ENCODE measurements at regions not wholly inside any gene's neighbourhood (a gene's known extent, or its start where the extent isn't known, plus 50 kb on each side); places are given as distances from the start of the nearest gene placed in this dataset.

- Histone ChIP-seq H3K9me3 (ENCODE audit: control insufficient read depth in 4 of 4, insufficient read depth in 3 of 4, low read length in 3 of 4) (no peaks in the 10 kb centered on the region), H3K4me3 (no peak overlapping the region), H3K27ac (ENCODE audit: low read depth in 1 of 2, low read length in 1 of 2) (no peak overlapping the region), H3K9ac (ENCODE audit: insufficient read depth in 1 of 2, low read length in 2 of 2) (no peak overlapping the region), H3K4me1 (ENCODE audit: control insufficient read depth in 5 of 5, insufficient read depth in 5 of 5, low read length in 5 of 5) (no peaks in the 10 kb centered on the region), H3K36me3 (ENCODE audit: control insufficient read depth in 4 of 4, insufficient read depth in 4 of 4, low read length in 4 of 4) (no peaks in the 10 kb centered on the region), H3K27me3 (ENCODE audit: control insufficient read depth in 3 of 3, insufficient read depth in 3 of 3, low read length in 2 of 3) (no peaks in the 10 kb centered on the region)
- ATAC-seq (ENCODE audit: insufficient read depth, low FRiP score) = no peak
- WGBS, 2 donors = 47 to 49% methylated on average over 2 of the region's 2 CpGs
- no peak for TF ChIP-seq CTCF (IDR thresholded peaks at IDR 0.05; ENCODE audit: control extremely low read depth, extremely low read depth)
- no peak for DNase-seq
Measured at GRCh38 chr7:110386913-110387312, 704.0 kb upstream of the LRRN3 start.

GRCh38 chr7:110387689-110388088, 703.2 kb upstream of the LRRN3 start:
- DNase-seq (no peak), ATAC-seq (ENCODE audit: insufficient read depth, low FRiP score) (no peak)
- Histone ChIP-seq H3K9me3 (ENCODE audit: control insufficient read depth in 4 of 4, insufficient read depth in 3 of 4, low read length in 3 of 4) (no peaks in the 10 kb centered on the region), H3K9ac (ENCODE audit: insufficient read depth in 1 of 2, low read length in 2 of 2) (no peak overlapping the region), H3K27me3 (ENCODE audit: control insufficient read depth in 3 of 3, insufficient read depth in 3 of 3, low read length in 2 of 3) (no peaks in the 10 kb centered on the region), H3K4me3 (no peak overlapping the region), H3K27ac (ENCODE audit: low read depth in 1 of 2, low read length in 1 of 2) (no peak overlapping the region), H3K36me3 (ENCODE audit: control insufficient read depth in 4 of 4, insufficient read depth in 4 of 4, low read length in 4 of 4) (no peaks in the 10 kb centered on the region), H3K4me1 (ENCODE audit: control insufficient read depth in 5 of 5, insufficient read depth in 5 of 5, low read length in 5 of 5) (no peaks in the 10 kb centered on the region)
- no peak for TF ChIP-seq CTCF (IDR thresholded peaks at IDR 0.05; ENCODE audit: control extremely low read depth, extremely low read depth)
- WGBS, 2 donors = 72 to 77% methylated on average over 3 of the region's 3 CpGs

GRCh38 chr7:110388457-110388856, 702.5 kb upstream of the LRRN3 start:
- H3K9ac ChIP-seq (ENCODE audit: insufficient read depth in 1 of 2, low read length in 2 of 2) = no peak overlapping the region
- H3K27me3 ChIP-seq (ENCODE audit: control insufficient read depth in 3 of 3, insufficient read depth in 3 of 3, low read length in 2 of 3) = no peaks in the 10 kb centered on the region
- TF ChIP-seq CTCF (IDR thresholded peaks at IDR 0.05; ENCODE audit: control extremely low read depth, extremely low read depth) = no peak
- ATAC-seq (ENCODE audit: insufficient read depth, low FRiP score) (no peak), DNase-seq (no peak)
- 89 to 91% methylated on average over 1 of the region's 1 CpG for WGBS, 2 donors
- no peaks in the 10 kb centered on the region for H3K4me1 ChIP-seq (ENCODE audit: control insufficient read depth in 5 of 5, insufficient read depth in 5 of 5, low read length in 5 of 5)
- no peak overlapping the region for H3K4me3 ChIP-seq
- H3K27ac ChIP-seq (ENCODE audit: low read depth in 1 of 2, low read length in 1 of 2) = no peak overlapping the region
- H3K9me3 ChIP-seq (ENCODE audit: control insufficient read depth in 4 of 4, insufficient read depth in 3 of 4, low read length in 3 of 4) = no peaks in the 10 kb centered on the region
- no peaks in the 10 kb centered on the region for H3K36me3 ChIP-seq (ENCODE audit: control insufficient read depth in 4 of 4, insufficient read depth in 4 of 4, low read length in 4 of 4)

- Histone ChIP-seq H3K4me1 (ENCODE audit: control insufficient read depth in 5 of 5, insufficient read depth in 5 of 5, low read length in 5 of 5) (no peaks in the 10 kb centered on the region), H3K9me3 (ENCODE audit: control insufficient read depth in 4 of 4, insufficient read depth in 3 of 4, low read length in 3 of 4) (no peaks in the 10 kb centered on the region), H3K27me3 (ENCODE audit: control insufficient read depth in 3 of 3, insufficient read depth in 3 of 3, low read length in 2 of 3) (no peaks in the 10 kb centered on the region), H3K4me3 (no peak overlapping the region), H3K27ac (ENCODE audit: low read depth in 1 of 2, low read length in 1 of 2) (no peak overlapping the region), H3K36me3 (ENCODE audit: control insufficient read depth in 4 of 4, insufficient read depth in 4 of 4, low read length in 4 of 4) (no peaks in the 10 kb centered on the region), H3K9ac (ENCODE audit: insufficient read depth in 1 of 2, low read length in 2 of 2) (no peak overlapping the region)
- TF ChIP-seq CTCF (IDR thresholded peaks at IDR 0.05; ENCODE audit: control extremely low read depth, extremely low read depth) = no peak
- no peak for DNase-seq
- no peak for ATAC-seq (ENCODE audit: insufficient read depth, low FRiP score)
Measured at GRCh38 chr7:110396021-110396420, 694.9 kb upstream of the LRRN3 start.
